Nephron (organoid): ENCODE measurements at regions not wholly inside any gene's neighbourhood (a gene's known extent, or its start where the extent isn't known, plus 50 kb on each side); places are given as distances from the start of the nearest gene placed in this dataset.

Source experiments
- H3K27ac Mint-ChIP-seq, 3 experiments: 2 replicates each; pipeline ENCODE4 v1.8.0; 2020; ENCODE audit warnings: mixed read lengths in 3 of 3, mild to moderate bottlenecking in 2 of 3, moderate library complexity in 1 of 3
- H3K27me3 Mint-ChIP-seq: 2 replicates; pipeline ENCODE4 v1.8.0; 2021; ENCODE audit warnings: low read depth, mild to moderate bottlenecking, moderate library complexity, mixed read lengths
- H3K36me3 Mint-ChIP-seq: 2 replicates; pipeline ENCODE4 v1.8.0; 2020; ENCODE audit warnings: low read depth, mixed read lengths
- H3K4me1 Mint-ChIP-seq: 2 replicates; pipeline ENCODE4 v1.8.0; 2020; ENCODE audit warnings: mixed read lengths
- H3K4me3 Mint-ChIP-seq, 3 experiments: 2 replicates each; pipeline ENCODE4 v1.8.0; 2020; ENCODE audit warnings: mild to moderate bottlenecking in 3 of 3, mixed read lengths in 3 of 3, moderate library complexity in 2 of 3
- H3K9me3 Mint-ChIP-seq: 2 replicates; pipeline ENCODE4 v1.8.0; 2020; ENCODE audit warnings: mixed read lengths
- CTCF ChIP-seq, 3 experiments: fragments of 200-600 bp; sonication (generic); IDR thresholded peaks; one replicate each; pipeline ENCODE4 v1.5.0; 2021; ENCODE audit warnings: antibody characterized with exemption in 3 of 3; ENCODE audit not compliant: unreplicated experiment in 3 of 3

DNA sequence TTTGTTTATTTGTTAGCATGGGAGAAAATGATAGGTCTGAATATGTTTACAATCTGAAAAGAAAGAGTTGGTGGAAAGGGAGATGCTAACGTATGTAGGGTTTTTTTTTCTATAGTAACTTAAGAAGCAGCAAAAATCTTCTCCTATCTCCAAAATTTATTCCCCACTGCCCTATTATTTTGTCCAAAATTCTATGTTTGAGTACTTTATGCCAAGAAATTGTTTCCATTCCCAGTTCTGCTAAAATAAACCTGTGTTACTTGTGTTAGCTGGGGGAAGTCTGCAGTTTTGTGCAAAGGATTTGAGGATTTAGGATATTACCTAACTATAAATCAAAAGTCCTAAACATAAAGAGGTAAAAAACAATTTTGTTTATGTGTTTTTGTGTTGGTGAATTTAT is 2770.4 kb upstream of the PCDH20 start:
- Mint-ChIP-seq H3K27ac (peak overlapping the region in 1 of 3 experiments; percentile 53), H3K36me3 (no peaks in the 10 kb centered on the region), H3K27me3 (no peaks in the 10 kb centered on the region), H3K4me3 (no peak overlapping the region), H3K9me3 (no peaks in the 10 kb centered on the region), H3K4me1 (peaks cover 12% of the 10 kb centered on the region)
- TF ChIP-seq CTCF (IDR thresholded peaks at IDR 0.05; ENCODE audit: unreplicated experiment in 3 of 3) = no peak

DNA sequence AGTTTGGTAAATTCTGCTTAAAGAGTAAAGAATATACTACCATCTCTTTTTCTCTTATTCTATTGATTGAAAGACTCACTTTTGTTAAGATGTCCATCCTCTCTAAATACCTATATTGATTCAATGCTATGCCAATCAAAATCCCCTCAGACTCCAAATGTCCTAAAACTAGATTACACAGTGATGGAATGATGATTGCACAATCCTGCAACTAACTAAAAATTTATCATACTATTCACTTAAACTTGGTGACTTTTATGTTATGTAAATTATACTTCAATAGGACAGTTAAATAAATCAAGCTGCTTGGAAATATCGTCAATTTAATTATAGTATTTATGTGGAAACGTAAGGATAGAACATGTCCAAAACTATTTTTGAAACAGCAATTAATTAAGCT is 2765.1 kb upstream of the PCDH20 start:
- Mint-ChIP-seq H3K4me1 (no peaks in the 10 kb centered on the region), H3K27me3 (no peaks in the 10 kb centered on the region), H3K9me3 (no peaks in the 10 kb centered on the region), H3K4me3 (no peak overlapping the region), H3K36me3 (no peaks in the 10 kb centered on the region), H3K27ac (no peak overlapping the region)
- no peak for TF ChIP-seq CTCF (IDR thresholded peaks at IDR 0.05; ENCODE audit: unreplicated experiment in 3 of 3)

DNA sequence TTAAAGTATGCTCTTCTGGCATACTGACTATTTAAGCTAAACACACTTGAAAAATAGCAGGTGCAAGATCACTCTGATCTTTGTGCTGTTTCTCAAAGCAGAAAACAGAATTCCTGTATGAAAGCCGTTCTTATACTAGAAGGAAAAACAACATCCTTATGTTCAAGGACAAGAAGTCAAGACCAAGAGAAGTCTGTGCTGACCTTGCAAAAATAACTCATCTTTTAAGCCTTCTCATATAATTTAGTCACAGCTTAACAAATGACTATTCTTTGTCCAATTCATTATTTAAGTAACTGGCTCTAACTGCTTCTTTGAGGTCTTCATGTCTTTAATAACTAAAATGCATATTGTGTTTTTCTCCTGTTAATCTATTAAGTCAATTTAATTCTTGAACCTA is 2750.2 kb upstream of the PCDH20 start:
- no peaks in the 10 kb centered on the region for H3K4me1 Mint-ChIP-seq
- H3K27ac Mint-ChIP-seq = no peak overlapping the region
- TF ChIP-seq CTCF (IDR thresholded peaks at IDR 0.05; ENCODE audit: unreplicated experiment in 3 of 3) = no peak
- no peak overlapping the region for H3K4me3 Mint-ChIP-seq
- H3K27me3 Mint-ChIP-seq = no peaks in the 10 kb centered on the region
- H3K9me3 Mint-ChIP-seq = no peaks in the 10 kb centered on the region
- H3K36me3 Mint-ChIP-seq = no peaks in the 10 kb centered on the region

- H3K4me1 Mint-ChIP-seq = no peaks in the 10 kb centered on the region
- H3K4me3 Mint-ChIP-seq = no peak overlapping the region
- no peak for TF ChIP-seq CTCF (IDR thresholded peaks at IDR 0.05; ENCODE audit: unreplicated experiment in 3 of 3)
- H3K36me3 Mint-ChIP-seq = no peaks in the 10 kb centered on the region
- no peaks in the 10 kb centered on the region for H3K9me3 Mint-ChIP-seq
- H3K27ac Mint-ChIP-seq = no peak overlapping the region
- H3K27me3 Mint-ChIP-seq = no peaks in the 10 kb centered on the region
Observed at GRCh38 chr13:64164435-64164834, 2748.8 kb upstream of the PCDH20 start.

DNA sequence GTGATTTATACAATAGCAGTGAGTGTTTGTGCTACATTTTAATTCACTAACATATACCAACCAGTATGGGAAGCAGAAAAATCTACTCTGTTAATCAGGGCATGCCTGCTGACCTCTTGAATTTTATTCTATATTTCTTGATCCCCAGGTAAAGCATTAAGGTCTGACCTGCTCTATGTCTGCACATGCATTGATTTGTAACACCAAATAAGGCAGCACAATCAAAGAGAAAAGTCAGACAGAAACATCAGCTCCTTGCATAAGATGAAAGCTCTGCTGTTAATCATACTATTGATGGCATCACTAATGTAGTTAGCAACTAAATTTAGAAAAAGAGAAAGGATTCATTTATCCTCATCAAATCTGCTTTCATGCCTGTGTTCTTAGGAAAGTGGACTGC is 2744.8 kb upstream of the PCDH20 start:
- no peaks in the 10 kb centered on the region for H3K36me3 Mint-ChIP-seq
- H3K9me3 Mint-ChIP-seq = no peaks in the 10 kb centered on the region
- H3K4me1 Mint-ChIP-seq = no peaks in the 10 kb centered on the region
- no peak for TF ChIP-seq CTCF (IDR thresholded peaks at IDR 0.05; ENCODE audit: unreplicated experiment in 3 of 3)
- no peak overlapping the region for H3K27ac Mint-ChIP-seq
- H3K4me3 Mint-ChIP-seq = no peak overlapping the region
- no peaks in the 10 kb centered on the region for H3K27me3 Mint-ChIP-seq

DNA sequence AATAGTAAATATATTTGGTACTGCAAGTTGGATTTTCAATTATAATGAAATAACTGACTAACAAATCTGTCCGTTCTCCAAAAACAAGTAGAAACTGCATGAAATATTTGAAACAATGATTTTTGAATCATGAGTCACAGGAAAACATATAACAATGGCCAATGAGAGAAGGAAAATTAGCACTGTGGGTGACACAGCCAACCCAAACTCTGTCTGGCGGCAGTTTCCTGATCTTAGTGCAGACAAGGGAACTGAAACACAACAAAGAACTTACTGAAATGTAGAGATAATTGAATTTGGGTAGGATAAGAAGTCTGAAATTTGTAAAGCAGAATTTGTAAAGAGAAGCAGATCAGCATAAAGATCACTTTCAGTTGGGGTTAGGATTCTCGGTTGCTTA is 2743.3 kb upstream of the PCDH20 start:
- no peak for TF ChIP-seq CTCF (IDR thresholded peaks at IDR 0.05; ENCODE audit: unreplicated experiment in 3 of 3)
- H3K27ac Mint-ChIP-seq = no peak overlapping the region
- no peaks in the 10 kb centered on the region for H3K27me3 Mint-ChIP-seq
- H3K4me1 Mint-ChIP-seq = no peaks in the 10 kb centered on the region
- H3K36me3 Mint-ChIP-seq = no peaks in the 10 kb centered on the region
- no peak overlapping the region for H3K4me3 Mint-ChIP-seq
- no peaks in the 10 kb centered on the region for H3K9me3 Mint-ChIP-seq
